ENCODE measurements at regions not wholly inside any gene's neighbourhood (a gene's known extent, or its start where the extent isn't known, plus 50 kb on each side); places are given as distances from the start of the nearest gene placed in this dataset.
"Not testable (repeated sequence)": the region's sequence is repeated elsewhere in the genome, so short reads cannot be mapped to it uniquely, and the experiment has no call there.

DNA sequence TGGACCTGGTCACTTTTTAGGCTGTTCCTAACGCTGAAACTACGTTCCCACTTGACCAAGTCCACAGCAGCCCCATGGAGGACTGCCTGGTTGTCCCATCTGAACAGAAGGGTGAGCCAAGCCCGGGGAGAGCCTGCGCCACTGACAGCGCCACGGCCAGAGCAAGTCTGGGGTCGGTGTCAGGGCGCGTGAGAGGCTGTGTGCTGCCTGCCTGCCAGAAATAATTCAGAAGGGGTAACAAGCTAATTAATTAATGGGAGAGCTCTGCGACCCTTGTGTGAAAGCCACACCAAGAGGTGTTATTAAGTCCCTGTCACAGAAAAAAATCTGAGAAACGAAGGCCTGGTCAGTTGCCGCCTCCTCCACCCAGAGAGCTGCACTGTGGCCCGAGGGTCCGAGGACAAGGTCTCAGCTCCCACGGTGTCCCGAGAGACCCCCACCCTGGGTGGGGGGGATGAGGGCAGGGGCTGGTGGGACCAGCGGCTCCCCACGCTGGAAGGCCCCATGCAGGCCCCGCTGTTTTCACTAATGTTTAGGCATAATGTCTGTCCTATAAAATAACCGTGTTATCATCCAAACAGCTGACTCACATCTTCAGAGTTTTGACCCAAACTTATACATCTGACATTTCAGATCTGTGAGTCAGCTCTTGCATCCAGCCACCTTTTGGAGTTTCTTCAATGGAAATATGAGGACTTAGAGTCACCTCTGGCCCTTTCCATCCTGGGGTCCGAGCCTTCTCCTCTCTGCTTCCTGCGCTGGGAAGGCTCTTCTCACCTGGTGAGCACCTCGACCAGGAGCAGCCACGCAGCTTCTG, 58.5 kb downstream of the DLL1 start:
- no peak for DNase-seq

DNA sequence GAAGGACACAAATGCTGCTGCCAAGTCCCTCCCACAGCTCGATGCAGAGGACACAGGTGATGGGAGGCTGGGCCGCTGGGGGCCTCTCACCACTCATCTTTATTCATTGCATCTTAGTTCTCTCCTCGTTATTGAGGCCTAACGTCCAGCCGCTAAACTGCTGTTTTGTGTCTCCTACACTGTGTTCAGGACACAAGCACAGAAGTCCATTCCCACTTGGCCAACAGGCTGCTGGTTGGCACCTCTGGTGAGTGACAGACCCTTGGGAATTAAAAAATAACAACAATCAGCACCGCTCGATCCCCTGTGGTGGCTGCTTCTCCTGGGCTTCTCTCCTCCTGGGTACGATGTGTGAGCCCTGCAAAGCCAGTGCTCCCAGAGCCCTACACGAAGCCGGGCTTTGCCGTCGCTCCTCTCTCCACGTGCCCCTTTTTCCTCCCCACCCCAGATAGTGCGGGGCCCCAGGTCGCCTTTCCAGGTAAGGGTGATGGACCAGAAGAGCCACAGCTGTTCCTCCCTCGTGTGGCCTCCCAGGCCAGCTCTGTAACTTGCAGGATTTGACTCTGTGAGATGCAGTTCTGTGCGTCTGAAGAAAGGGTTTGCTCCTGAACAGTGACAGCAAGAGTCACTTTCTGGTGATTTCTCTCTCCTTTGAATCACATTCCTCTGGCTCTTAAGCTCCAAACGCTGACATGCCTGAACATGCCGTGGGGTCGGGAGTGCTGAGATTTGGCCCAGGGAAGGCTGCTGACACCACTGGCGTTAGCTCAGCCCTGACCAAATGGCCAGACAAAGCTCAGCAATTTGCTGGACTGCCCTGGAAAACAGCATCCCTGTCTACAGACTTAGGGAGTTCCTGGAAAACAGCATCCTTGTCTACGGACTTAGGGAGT, 59.3 kb downstream of the DLL1 start:
- DNase-seq, result no peak

DNA sequence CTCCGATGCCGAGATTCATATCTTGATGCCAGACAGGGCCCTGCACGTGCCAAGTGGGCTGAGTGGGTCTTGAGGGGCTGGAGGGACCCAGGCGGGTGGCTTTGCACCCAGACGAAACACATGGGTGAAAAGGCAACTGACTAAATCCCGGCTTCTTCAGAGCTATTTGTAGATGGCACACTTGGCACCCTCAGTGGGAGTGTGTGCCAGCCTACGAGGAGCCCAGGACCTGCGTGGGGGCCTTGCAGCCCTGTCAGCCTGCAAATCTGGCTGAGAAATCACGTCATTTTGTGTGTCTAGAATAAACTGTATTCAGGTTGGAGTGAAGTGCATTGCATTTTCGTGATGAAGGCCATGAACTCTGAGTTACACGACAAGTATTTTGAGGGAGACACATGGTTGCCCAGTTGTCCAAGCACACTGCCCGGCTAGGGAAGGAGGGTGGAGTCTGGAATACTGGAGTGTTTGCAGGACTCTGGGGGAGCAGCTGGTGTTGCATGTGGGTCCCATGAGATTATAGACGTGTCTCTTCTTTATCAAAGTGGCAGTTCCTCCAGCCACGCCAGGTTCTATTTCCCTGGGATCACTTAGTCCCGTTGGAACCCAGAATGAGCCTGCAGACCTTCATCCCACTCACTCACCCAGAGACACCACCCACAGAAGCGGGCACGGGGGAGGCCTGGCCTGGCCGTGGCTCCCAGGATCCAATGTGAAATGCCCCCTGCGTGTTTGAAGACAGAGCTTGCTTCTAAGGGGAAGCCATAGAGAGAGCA, 60.2 kb downstream of the DLL1 start:
- DNase-seq, result no peak

DNA sequence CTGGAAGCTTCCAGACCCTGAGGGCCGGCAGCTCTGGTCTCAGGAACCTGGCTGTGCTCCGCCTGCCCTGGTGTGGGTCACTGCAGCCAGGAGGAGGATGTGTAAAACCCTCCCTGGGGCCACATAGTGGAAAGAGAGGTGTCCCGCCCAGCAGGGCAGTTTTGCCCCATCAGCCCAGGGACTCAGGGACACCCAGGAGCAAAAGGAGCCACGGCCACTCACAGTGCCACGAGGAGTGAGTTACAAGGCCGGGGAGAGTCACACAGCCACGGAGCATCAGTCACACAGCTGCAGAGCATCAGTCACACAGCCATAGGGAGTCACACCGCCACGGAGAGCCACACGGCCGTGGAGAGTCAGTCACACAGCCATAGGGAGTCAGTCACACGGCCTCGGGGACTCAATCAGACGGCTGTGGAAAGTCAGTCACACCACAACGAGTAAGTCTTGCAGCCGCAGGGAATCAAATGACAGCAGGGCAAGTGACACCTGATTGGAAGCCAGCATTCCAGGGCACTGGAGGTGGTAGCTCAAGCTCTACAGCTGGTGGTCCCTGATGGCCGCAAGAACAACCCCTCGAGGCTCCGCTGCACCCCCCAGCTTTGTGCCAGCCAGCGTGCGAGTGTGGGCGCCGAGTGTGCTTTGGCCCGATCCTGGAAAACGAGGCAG, 60.9 kb downstream of the DLL1 start:
- DNase-seq, result no peak

DNA sequence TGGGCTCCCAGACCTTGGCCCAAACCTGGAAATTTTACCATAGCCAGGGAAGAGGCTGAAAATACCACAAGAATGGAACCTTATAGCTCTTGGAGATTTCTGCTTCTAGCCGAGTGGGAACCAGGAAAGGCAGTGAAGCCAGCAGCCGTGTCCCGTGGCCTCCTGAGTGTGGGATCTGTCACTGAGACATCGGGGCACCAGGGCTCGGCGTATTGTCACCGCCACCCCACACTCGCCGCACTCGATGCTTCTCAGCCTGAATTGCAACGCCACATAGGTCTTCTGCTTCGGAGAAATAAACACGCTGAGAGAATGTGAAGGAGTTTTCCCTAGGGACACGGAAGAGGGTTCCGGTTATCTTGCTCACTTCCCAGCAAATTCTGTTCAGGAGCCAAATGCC, 61.5 kb downstream of the DLL1 start:
- DNase-seq, result no peak

DNA sequence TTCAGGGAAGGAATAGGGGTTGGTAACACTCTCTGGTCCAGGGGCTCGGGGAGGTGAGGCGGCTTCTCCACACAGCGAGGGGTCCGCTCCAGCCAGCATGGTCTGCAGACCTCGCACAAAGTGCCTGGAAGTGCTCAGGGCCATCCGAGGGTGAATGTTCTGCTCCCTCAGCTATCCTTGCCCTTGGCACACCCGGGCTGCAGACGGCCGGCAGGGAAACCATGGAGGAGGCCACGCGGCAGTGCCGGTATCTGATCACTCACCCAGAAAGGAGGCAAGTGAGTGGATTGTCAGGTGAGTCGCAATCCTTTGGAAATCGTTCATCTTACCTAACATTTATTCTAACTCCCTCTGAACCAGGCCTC, 62.0 kb downstream of the DLL1 start:
- no peak for DNase-seq

DNA sequence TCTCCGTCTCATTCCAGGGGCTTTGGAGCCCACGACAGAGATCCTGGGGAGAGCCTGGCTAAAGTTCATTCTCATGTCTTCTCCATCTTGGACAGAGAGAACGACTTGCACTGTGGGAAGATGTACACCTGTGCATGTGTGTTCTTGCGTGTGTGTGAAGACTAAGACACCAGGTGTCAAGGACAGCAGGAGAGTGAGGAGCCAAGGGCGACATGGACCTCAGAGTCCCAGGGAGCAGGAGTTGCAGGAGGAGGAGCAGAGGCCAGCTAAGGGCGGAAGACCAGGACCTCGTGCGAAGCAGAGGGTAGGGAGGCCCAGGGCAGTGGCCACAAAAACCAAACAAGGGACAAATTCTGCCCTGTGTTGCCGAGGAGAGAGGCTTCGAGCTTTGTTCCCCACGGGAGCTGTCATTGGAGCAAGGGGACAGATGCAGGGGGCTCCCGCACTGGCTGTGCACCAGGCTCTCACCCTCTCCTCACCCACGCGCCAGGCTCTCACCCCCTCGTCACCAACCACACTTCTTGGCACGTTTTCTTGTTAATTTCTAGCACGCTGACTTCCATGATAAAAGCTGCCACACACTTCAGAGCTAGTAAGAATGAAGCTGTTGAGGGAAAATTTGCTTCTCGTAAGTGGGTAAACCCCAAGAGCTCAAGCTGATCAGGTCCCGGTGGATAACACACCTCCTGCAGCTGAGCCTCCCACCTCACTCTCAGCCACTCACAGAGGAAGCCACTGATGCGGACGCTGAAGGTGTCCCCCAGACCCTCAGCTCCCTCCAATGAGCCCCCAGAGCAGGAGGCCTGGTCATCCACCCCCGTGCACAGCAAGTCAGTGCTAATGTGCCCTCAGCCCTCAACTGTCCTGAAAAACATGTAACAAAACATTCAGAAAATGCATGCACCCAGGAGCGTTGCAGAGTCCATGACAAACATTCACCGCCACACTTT, 62.6 kb downstream of the DLL1 start:
- no peak for DNase-seq

DNA sequence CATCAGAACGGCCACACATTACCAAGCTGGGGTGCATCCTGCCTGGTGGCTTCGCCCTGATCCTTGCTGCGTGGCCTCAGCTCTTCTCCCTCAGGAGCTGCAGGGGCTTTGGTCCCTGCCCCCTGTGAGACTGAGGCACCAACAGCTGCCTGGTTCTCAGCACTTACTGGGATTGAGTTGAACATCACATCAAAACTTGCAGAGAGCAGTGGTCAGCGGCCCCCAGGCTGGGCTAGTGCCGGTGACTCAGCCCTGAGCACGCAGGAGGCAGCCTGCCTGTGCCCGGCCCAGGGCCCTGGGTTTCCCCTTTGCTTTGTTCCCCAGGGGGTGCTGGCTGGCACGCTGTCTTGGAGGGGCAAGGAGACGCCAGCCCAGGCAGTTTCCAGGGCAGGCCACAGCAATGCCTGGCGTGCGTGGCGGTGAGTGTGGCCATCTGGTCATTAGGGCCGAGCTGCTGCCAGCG, 63.3 kb downstream of the DLL1 start:
- DNase-seq, result no peak

DNA sequence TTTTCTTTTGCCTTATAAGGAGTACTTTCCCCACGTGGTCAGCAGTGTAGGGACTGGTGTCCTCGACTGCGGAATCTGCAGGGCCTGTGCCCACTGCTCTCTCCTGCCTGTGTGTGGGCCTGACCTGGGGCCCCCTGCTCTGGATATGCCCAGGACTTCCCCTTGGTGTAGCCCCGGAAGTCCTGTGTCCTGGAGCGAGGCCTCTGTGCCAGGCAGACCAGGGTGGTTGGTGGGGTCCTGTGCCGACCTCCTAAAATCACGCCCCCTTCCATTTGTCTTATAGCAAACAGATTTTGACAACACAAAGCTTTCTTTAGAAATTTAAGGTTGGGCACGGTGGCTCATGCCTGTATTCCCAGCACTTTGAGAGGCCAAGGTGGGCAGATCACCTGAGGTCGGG, 64.2 kb downstream of the DLL1 start:
- DNase-seq, result no peak

DNA sequence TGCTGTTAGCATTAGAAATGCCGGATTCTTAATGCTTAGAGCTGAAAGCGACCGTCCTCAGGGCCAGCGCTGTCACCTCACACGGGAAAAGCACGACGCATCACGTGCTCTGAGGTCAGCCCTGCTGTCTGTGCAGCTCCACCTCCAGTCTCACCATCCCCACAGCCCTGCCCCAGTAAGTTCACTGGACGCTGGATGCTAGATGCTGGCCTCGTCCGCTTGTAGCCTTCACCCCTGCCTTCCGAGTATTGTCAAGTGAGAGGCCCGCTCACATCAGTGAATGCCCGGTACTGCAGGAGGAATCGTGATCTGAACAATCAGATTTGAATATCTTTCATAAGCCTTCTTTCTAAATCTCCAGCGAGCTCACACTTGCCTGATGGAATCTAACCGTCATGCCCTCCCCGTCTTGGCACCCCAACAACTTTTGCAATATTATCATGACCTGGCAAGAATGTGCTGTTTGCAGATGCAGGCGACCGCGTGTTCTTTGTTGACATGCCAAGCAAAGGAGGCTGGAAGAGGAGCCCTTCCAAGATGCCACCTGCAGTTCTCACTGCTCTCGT, 64.9 kb downstream of the DLL1 start:
- DNase-seq, result no peak

DNA sequence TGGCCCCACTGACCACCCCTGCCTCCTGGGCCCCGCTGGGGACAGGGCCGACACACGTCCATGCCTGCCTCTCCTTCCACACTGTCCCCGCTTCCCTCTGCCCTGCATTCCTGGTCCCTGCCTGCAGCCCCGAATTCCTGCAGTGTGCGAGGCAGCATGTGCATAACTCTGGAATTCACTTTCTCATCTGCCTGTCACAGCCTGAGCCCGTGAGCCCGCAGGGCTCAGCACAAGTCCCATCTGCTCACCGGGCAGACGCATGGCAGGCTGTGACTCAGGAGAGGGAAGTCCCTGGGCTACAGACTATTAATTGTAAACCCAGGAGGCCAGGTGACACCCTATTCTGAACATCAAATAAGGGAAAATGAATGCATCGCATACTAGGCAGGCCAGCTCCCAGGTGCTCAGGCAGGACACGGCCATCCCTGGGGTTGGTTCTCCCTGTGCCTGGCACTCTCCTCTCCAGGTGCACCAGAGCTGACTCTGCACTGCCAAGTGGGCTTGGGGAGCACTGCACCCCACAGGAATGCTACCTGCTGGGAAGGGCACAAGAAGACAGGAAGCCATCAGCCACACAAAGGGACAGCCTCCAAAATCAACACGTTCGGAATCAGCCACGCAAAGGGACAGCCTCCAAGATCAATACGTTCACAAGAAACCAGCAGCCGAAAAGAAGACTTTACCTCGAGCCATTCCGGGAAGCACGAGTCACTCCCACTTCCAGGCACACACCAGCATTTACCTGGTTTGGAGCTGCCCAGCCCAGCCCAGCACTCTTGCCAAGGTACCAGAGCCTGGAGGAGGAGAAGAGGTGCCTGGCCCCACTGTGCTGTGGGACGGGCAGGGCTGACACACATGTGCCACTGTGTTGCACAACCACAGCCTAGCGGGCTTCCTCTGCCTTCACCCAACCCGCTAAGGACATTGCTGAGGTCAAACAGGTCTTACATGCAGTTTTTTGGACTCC, 65.9 kb downstream of the DLL1 start:
- no peak for DNase-seq

DNA sequence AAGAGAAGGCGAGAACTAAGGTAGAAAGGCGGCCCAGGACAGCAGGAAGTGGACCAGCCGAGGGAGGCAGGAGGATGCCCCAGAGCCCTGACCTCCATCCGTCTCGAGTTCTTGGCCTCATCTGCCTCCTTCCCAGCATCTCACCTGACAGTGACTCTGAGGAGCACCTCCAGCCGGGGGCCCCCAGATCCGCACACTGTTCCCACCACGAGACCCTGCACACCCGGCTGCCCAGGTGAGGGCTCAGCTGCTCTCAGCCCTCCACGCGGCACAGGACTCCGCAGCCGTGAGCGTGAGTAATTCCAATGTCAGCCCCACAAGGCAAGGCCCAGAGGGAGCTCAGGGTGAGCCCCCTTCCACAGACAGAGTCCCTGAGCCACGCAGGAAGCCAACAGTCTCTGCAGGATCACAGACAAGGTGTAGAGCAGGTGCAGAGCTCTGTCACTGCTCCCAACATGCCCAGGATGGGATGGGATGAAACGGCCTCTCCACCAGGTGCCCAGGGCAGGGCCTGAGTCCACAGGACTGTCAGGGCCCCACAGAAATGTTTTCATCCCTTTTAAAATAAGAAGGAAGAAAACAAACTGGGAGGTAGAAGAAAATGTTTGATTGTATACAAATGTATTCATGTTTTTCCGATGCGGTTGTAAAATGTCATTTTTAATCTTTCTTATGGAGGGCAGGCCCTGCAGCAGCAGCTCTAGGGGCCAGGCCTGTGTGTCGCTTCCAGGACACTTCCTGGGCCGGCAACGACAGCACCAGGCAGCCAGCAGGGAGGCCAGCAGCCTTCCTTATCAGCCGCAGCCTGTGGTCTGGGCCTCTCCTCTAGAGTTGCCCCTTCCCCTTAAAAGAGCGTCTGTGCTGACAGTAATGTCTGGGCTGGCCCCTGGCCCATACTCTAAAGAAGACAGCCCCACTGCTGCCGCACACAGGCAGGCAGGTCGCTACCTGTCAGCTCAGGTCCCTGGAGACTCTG, 66.9 kb downstream of the DLL1 start:
- DNase-seq, result no peak

DNA sequence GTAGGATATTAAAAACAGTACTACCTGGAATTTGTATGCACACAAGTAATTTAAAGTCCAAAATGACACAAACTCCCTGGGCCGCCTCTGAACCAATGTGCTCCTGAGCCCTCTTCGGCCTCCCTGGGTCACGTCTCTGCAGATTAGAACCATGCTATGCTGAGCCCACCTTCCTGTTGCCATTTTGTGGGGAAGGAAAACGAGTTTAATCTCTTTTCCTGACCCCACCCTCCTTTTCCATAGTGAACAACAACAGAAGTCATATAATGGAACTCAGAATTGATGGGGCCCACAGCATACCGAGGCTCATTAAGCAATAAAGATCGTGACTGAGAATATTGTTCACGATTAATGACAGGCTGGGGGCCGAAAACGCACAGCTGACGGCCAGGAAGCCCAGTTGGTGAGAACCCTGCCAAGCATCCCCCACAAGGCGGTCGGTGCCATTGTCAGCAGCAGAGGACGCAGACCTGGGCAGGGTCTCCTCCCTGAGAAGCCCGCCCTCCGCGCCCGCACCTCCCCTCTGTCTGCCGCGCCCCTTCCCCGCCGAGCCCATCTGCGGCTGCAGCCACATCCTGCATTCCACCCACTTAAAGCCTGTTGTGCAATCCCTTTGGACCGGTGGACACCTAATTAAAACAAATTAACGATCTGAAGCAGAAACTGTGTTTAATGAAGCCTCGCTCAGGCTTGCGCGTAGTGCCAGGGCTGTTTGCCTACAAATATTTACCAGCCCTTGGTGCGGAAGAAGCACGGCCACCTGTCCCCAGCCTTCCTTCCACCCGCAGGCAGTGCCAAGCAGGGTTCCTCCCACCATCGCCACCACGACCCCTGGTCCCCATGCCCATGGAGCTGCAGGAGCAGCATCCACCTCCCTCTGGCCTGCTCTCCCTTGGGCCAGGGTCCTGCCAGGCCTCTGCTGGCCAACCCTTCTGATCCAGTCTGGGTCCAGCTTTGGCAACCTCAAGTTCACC, 68.1 kb downstream of the DLL1 start:
- no peak for DNase-seq

DNA sequence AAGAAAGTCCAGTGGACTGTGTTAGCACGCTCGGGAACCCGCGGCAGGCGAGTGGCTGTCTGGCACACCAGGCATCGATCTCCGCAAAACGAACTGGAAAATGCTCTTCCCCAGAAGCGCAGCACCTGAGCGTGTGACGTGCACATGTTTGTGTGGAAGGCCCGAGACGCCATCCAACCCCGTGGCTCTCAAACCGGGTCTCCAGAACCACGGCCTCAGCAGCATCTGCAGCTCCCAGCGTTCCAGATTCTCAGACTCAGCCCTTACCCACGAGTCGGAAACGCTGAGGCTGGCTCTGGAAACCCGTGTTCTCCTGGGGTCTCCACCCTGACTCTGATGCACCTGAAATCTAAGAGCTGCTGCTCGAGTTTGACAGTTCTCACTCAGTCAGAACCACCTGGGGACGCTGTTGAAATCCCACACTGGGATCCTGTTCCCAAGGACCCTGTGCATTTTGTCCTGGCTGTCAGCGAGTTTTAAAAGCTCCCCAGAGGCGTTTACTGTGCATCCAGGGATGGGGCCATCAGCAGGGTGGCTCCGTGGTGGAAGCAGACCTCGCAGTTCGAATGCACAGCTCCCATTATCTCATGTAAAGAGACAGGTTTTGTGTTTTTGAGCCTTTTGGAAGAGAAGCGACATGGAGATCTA, 69.0 kb downstream of the DLL1 start:
- DNase-seq, result no peak

DNA sequence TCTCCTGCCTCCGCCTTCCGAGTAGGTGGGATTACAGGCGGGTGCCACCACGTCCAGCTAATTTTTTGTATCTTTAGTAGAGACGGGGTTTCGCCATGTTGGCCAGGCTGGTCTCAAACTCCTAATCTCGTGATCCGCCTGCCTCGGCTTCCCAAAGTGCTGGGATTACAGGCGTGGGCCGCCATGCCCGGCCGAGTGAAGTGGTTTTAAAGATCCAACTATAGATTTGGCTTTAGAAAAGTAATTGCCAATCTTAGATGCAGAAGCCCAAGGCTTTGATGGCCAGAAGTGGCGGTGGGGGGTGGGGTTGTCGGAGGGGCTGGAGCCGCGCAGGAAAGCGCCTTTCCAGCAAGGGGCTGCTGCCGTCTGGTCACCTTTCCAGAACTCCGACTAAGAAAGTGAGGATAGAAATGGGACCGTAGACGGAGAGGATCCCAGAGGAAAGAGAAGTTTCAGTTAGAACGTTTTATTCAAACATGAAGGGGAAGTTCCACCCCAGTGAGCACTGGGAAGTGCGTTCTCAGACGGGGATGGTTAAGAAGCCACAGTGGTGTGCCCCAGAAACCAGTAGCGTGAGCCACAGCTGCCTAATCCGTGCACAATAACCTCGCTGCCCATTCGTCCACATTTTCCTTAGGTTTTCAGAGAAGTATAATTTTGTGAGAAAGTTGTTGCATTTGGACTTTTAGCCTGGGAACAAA, 69.7 kb downstream of the DLL1 start:
- DNase-seq, result no peak

DNA sequence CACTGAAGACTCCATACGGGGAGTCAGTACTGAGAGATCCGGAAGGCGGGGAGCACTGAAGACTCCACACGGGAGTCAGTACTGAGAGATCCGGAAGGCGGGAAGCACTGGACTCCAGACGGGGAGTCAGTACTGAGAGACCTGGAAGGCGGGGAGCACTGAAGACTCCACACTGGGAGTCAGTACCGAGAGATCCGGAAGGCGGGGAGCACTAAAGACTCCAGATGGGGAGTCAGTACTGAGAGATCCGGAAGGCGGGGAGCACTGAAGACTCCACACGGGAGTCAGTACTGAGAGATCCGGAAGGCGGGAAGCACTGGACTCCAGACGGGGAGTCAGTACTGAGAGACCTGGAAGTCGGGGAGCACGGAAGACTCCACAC, 77.2 kb downstream of the DLL1 start:
- DNase-seq, result not testable (repeated sequence)

All from stimulated activated CD4-positive, alpha-beta T cell treated with anti-CD3 and anti-CD28 coated beads, Interleukin-2, amount 100 ng/mL, for 48 hours (primary cell).